A549 (cell line): ENCODE measurements at regions not wholly inside any gene's neighbourhood (a gene's known extent, or its start where the extent isn't known, plus 50 kb on each side); places are given as distances from the start of the nearest gene placed in this dataset.

Source experiments
- ATAC-seq, 2 experiments: fragments of 200-7000 bp in 1 of 2; fragments of >200 bp in 1 of 2; cut with Nextera tagmentation in 1 of 2; cut with Tn5 transposase in 1 of 2; 3 replicates each; pipeline versions ENCODE4 v1.8.0 to v1.9.1; 2018 to 2020; ENCODE audit warnings: mild to moderate bottlenecking in 1 of 2, moderate library complexity in 1 of 2
- CTCF ChIA-PET: fragments of 300-600 bp; sonication (Branson Sonifier 250); formaldehyde crosslinking; extraction: SDS; loops from one replicate; lab custom pipeline; 2021; ENCODE audit warnings: antibody characterized with exemption, inconsistent platforms; lab: Yijun Ruan, JAX
- POLR2A ChIA-PET: fragments of 350-600 bp; formaldehyde crosslinking; extraction: SDS; loops from one replicate; lab custom pipeline; 2021; ENCODE audit warnings: antibody characterized with exemption, inconsistent platforms; lab: Yijun Ruan, JAX
- DNase-seq, 2 experiments: peaks; one replicate each; pipeline versions ENCODE4 v3.0.0 to v3.0.0-alpha.2; 2011 to 2016; ENCODE audit warnings: low read depth in 1 of 2, low spot score in 1 of 2
- FAIRE-seq: peaks from 2 replicates; lab custom pipeline; 2011; peaks lifted over from hg19 to GRCh38; lab: Jason Lieb, UNC
- H3K27ac ChIP-seq, 2 experiments: fragments of >200 bp; sonication (Bioruptor Twin); formaldehyde crosslinking; 3 replicates each; pipeline ENCODE4 v1.5.1; 2016 to 2017
- H3K4me1 ChIP-seq: fragments of >200 bp; sonication (Bioruptor Twin); formaldehyde crosslinking; 3 replicates; pipeline ENCODE4 v1.6.1; 2016
- H3K4me2 ChIP-seq: fragments of >200 bp; sonication (Bioruptor Twin); formaldehyde crosslinking; 3 replicates; pipeline ENCODE4 v1.6.1; 2016
- H3K4me3 ChIP-seq: fragments of >200 bp; sonication (Bioruptor Twin); formaldehyde crosslinking; 3 replicates; pipeline ENCODE4 v1.5.1; 2016
- H3K9me3 ChIP-seq: fragments of >200 bp; sonication (Bioruptor Twin); formaldehyde crosslinking; 3 replicates; pipeline ENCODE4 v1.6.1; 2016
- BCL3 ChIP-seq: fragments of >200 bp; sonication (Bioruptor Twin); formaldehyde crosslinking; IDR thresholded peaks from 3 replicates; pipeline ENCODE4 v1.6.1; 2016
- CBX2 ChIP-seq: fragments of 200-600 bp; sonication (generic); IDR thresholded peaks from 2 replicates; pipeline ENCODE4 v1.6.1; 2016; ENCODE audit warnings: low read depth, mild to moderate bottlenecking, borderline replicate concordance
- CBX8 ChIP-seq: fragments of 200-600 bp; sonication (generic); IDR thresholded peaks from 2 replicates; pipeline ENCODE4 v1.6.1; 2016
- CTCF ChIP-seq: fragments of >200 bp; sonication (Bioruptor Twin); formaldehyde crosslinking; IDR thresholded peaks from 3 replicates; pipeline ENCODE4 v1.5.1; 2016
- FOSB ChIP-seq: fragments of 250-450 bp; sonication (Bioruptor Pico); IDR thresholded peaks from 2 replicates; pipeline ENCODE4 v1.5.0; 2020; ENCODE audit warnings: mild to moderate bottlenecking, moderate library complexity
- FOSL2 ChIP-seq, 2 experiments: fragments of 450-650 bp in 1 of 2; fragments of >200 bp in 1 of 2; sonication (Bioruptor Twin) in 1 of 2; formaldehyde crosslinking; IDR thresholded peaks; 2 replicates each; pipeline versions ENCODE4 v1.5.0 to v1.6.1; 2016 to 2020; ENCODE audit warnings: mild to moderate bottlenecking in 1 of 2, moderate library complexity in 1 of 2
- GATA3 ChIP-seq: IDR thresholded peaks from 2 replicates; pipeline ENCODE4 v1.6.1; 2012; ENCODE audit warnings: borderline replicate concordance
- HOXA7 ChIP-seq: fragments of 250-450 bp; sonication (Bioruptor Pico); IDR thresholded peaks from 2 replicates; pipeline ENCODE4 v1.5.0; 2020; ENCODE audit warnings: mild to moderate bottlenecking, moderate library complexity
- KDM1A ChIP-seq: fragments of 200-600 bp; sonication (generic); IDR thresholded peaks from 2 replicates; pipeline ENCODE4 v1.6.1; 2016; ENCODE audit warnings: low read depth, mild to moderate bottlenecking
- MAZ ChIP-seq: fragments of 150-350 bp; IDR thresholded peaks from 2 replicates; pipeline ENCODE4 v1.6.1; 2014; ENCODE audit warnings: antibody characterized with exemption, low read depth, low read length, borderline replicate concordance
- POLR2A ChIP-seq: IDR thresholded peaks from 2 replicates; pipeline ENCODE4 v1.6.1; 2012; ENCODE audit warnings: mild to moderate bottlenecking, low read length
- POLR2AphosphoS2 ChIP-seq: conservative IDR thresholded peaks from 2 replicates; pipeline ENCODE4 v1.6.1; 2012; ENCODE audit warnings: low read length, improper control_type of control experiment, inconsistent platforms
- RAD21 ChIP-seq, 2 experiments: fragments of >200 bp in 1 of 2; sonication (Bioruptor Twin) in 1 of 2; formaldehyde crosslinking in 1 of 2; IDR thresholded peaks in 1 of 2; conservative IDR thresholded peaks in 1 of 2; 2 replicates in 1 of 2; 3 replicates in 1 of 2; pipeline ENCODE4 v1.6.1; 2012 to 2018; ENCODE audit warnings: inconsistent platforms in 1 of 2
- RARB ChIP-seq: fragments of 250-450 bp; sonication (Bioruptor Pico); IDR thresholded peaks from 2 replicates; pipeline ENCODE4 v1.8.0; 2021; ENCODE audit warnings: mild to moderate bottlenecking, moderate library complexity
- RCOR1 ChIP-seq: fragments of 150-350 bp; IDR thresholded peaks from 2 replicates; pipeline ENCODE4 v1.6.1; 2014; ENCODE audit warnings: antibody characterized with exemption, low read length, low read depth
- RFX5 ChIP-seq: fragments of 450-650 bp; IDR thresholded peaks from 2 replicates; pipeline ENCODE4 v1.7.1; 2014; ENCODE audit warnings: antibody characterized with exemption, mild to moderate bottlenecking, moderate library complexity
- SMC3 ChIP-seq: fragments of >200 bp; sonication (Bioruptor Twin); formaldehyde crosslinking; IDR thresholded peaks from 3 replicates; pipeline ENCODE4 v1.6.1; 2018; ENCODE audit warnings: inconsistent platforms
- ZFP36 ChIP-seq: fragments of 450-650 bp; IDR thresholded peaks from 2 replicates; pipeline ENCODE4 v1.6.1; 2014; ENCODE audit warnings: borderline replicate concordance; ENCODE audit not compliant: partially characterized antibody
- ZNF302 ChIP-seq: fragments of 250-450 bp; sonication (Bioruptor Pico); IDR thresholded peaks from 2 replicates; pipeline ENCODE4 v1.9.0; 2021; ENCODE audit warnings: inconsistent platforms, mild to moderate bottlenecking, moderate library complexity
- WGBS: methylation state at CpG from one replicate; pipeline ENCODE4 v1.1.6; 2017; ENCODE audit errors: missing lambda C conversion rate; 5-methylcytosine and 5-hydroxymethylcytosine counted together
- TF ChIP-seq, protein P1 (sequence below): fragments of >200 bp; sonication (Bioruptor Twin); formaldehyde crosslinking; IDR thresholded peaks from 2 replicates; pipeline ENCODE4 v1.6.1; 2016
- TF ChIP-seq, protein P2 (sequence below): fragments of 150-350 bp; IDR thresholded peaks from 2 replicates; pipeline ENCODE4 v1.6.1; 2014; ENCODE audit warnings: low read depth, mild to moderate bottlenecking, low read length

DNA sequence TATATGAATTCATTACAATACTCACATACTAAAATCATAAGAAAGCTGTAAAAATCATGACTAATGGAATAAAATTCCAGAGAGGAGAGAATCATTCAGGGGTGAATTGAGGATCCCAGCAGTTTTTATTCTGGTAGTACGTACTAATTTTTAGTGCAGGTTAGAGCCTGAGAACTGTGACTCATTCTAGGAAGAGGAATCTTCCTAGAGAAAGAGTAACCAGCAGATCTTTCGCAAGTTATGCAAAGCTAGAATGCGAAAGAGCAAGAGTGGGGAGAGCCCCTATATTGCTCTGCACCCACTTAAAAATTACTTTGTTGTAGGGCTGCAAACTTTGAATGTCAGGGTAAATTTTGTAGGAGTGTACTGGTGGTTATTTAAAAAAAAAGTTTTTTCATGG is 303.6 kb upstream of the ARPP21 start:
- Histone ChIP-seq H3K27ac (no peak overlapping the region), H3K4me2 (no peak overlapping the region), H3K9me3 (no peaks in the 10 kb centered on the region), H3K4me3 (no peak overlapping the region), H3K4me1 (no peaks in the 10 kb centered on the region)
- no peak for TF ChIP-seq RARB (CRISPR knock-in tag)
- TF ChIP-seq RAD21 (conservative IDR thresholded peaks at IDR 0.05 in 1 of 2, IDR thresholded peaks at IDR 0.05 in 1 of 2): no peak
- no peak for TF ChIP-seq MAZ
- TF ChIP-seq HOXA7 (CRISPR knock-in tag): no peak
- TF ChIP-seq RFX5: no peak
- TF ChIP-seq RCOR1: no peak
- no peak for TF ChIP-seq ZNF302 (CRISPR knock-in tag)
- no peak for TF ChIP-seq POLR2AphosphoS2
- TF ChIP-seq KDM1A: no peak
- TF ChIP-seq ZFP36: no peak
- no peak for TF ChIP-seq BCL3
- no peak for TF ChIP-seq CBX2
- TF ChIP-seq, protein P1, sequence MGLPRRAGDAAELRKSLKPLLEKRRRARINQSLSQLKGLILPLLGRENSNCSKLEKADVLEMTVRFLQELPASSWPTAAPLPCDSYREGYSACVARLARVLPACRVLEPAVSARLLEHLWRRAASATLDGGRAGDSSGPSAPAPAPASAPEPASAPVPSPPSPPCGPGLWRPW: no peak
- no peak for TF ChIP-seq SMC3
- no peak for TF ChIP-seq FOSL2 (IDR thresholded peaks at IDR 0.05)
- no peak for TF ChIP-seq FOSL2 (CRISPR knock-in tag; IDR thresholded peaks at IDR 0.05)
- TF ChIP-seq GATA3: no peak
- ChIA-PET POLR2A (no interaction called here), CTCF (no interaction called here)
- 15% methylated on average over 3 of the region's 3 CpGs for WGBS
- no peak for DNase-seq
- ATAC-seq: no peak
- no peak for FAIRE-seq

DNA sequence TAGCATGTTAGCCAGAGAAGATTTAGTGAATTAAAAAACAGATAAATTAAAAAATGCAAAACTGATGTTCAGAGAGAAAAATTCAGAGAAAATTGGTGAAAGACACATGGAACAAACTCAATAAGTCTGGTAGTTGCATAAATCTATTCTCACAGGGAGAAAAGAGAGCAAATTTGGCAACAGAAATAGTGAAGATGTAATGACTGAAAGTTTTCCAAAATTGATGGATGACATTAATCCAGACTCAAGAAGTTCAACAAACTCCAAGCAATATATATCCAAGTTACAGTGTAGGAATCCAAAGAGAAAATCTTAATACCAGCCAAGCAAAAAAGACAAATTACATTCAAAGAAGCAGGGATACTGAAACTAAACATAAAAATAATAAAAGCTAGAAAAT is 302.7 kb upstream of the ARPP21 start:
- ATAC-seq (no peak), DNase-seq (no peak), FAIRE-seq (no peak)
- Histone ChIP-seq H3K27ac (no peak overlapping the region), H3K9me3 (no peaks in the 10 kb centered on the region), H3K4me1 (no peaks in the 10 kb centered on the region), H3K4me2 (no peak overlapping the region), H3K4me3 (no peak overlapping the region)
- ChIA-PET CTCF (no interaction called here), POLR2A (no interaction called here)
- TF ChIP-seq POLR2A (no peak), POLR2AphosphoS2 (no peak)

- no peak overlapping the region for H3K4me3 ChIP-seq
- TF ChIP-seq HOXA7 (CRISPR knock-in tag): no peak
- TF ChIP-seq FOSB: no peak
- TF ChIP-seq CBX8: no peak
- no peak for TF ChIP-seq CTCF
- TF ChIP-seq, protein P2, sequence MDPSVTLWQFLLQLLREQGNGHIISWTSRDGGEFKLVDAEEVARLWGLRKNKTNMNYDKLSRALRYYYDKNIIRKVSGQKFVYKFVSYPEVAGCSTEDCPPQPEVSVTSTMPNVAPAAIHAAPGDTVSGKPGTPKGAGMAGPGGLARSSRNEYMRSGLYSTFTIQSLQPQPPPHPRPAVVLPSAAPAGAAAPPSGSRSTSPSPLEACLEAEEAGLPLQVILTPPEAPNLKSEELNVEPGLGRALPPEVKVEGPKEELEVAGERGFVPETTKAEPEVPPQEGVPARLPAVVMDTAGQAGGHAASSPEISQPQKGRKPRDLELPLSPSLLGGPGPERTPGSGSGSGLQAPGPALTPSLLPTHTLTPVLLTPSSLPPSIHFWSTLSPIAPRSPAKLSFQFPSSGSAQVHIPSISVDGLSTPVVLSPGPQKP: no peak
- TF ChIP-seq, all 56 proteins: peak for 0
- Histone ChIP-seq H3K27ac (no peak overlapping the region), H3K4me1 (no peaks in the 10 kb centered on the region), H3K9me3 (no peaks in the 10 kb centered on the region), H3K4me2 (no peak overlapping the region)
- CTCF ChIA-PET: no interaction called here
- WGBS: 2% methylated on average over 2 of the region's 2 CpGs
- ATAC-seq (no peak), DNase-seq (no peak), FAIRE-seq (no peak)
- POLR2A ChIA-PET: no interaction called here
Measured at GRCh38 chr3:35338186-35338585, 301.1 kb upstream of the ARPP21 start.
